COLO829 (cell line): ENCODE measurements at regions not wholly inside any gene's neighbourhood (a gene's known extent, or its start where the extent isn't known, plus 50 kb on each side); places are given as distances from the start of the nearest gene placed in this dataset.

Experiments
- DNase-seq: peaks from one replicate; pipeline ENCODE4 v3.0.0; 2012; ENCODE audit warnings: low spot score

- DNase-seq: no peak
Measured at GRCh38 chr7:110573862-110574528, 516.9 kb upstream of the LRRN3 start.

GRCh38 chr7:110587294-110587693 lies 503.6 kb upstream of the LRRN3 start:
- DNase-seq: no peak

- DNase-seq: no peak
Measured at GRCh38 chr7:110590415-110590814, 500.5 kb upstream of the LRRN3 start.

GRCh38 chr7:110591341-110591740 lies 499.6 kb upstream of the LRRN3 start:
- DNase-seq: no peak

DNA sequence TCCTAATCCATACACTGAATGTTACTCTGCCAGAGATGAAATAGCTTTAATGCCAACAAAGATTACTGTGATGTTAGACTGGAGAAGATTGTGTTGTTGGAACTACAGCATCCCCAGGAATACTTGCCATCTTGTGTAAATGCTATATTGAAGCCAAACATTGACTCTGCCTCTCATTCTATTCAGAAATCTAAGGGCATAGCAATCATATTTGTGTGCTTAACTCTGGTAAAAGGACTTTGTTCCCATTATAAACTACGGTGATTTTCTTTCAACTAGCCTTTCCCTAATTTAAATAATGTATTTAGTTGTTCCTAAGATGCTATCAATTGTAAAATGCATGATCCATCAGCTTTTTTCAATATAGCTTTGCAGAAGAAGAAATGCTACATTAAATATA lies 498.4 kb upstream of the LRRN3 start:
- no peak for DNase-seq

DNA sequence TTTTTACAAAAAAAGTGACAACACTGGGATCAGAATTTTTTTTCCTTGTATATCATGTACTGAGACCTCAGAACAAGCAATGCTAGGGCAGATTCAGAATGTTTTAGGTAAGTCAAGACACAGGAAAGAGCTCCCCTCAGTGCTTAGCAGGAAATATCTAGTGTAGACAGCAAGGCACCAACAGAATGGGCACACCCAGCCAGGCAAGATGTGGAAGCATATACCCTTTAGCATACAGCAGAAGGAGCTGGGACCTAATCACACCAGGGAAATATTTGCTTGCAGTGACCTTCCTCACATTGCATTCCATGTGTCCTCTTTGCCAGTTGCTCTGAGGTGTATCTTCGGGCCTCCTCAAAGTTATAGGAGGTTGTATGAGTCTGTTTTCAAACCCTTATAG lies 497.6 kb upstream of the LRRN3 start:
- no peak for DNase-seq

- no peak for DNase-seq
Measured at GRCh38 chr7:110595694-110596093, 495.2 kb upstream of the LRRN3 start.

GRCh38 chr7:110600956-110601355 lies 490.0 kb upstream of the LRRN3 start:
- DNase-seq: no peak

DNA sequence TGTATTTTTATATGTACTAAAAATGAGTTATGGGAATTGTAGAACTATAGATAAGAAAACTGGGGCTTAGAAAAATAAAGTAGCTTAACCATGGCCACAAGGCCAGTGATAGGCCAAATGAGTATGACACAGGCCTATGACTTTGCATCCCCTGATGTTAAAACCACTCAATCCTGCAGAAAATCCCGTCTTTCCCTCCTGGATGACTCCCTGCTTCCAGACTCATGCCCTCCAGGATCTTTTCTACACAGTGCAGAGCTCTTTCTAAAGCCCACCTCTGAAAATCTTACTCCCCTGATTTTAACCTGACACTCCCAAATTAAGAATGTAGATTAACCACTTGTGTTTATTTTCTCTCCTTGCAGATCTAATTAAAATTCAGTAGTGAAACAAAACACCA lies 489.2 kb upstream of the LRRN3 start:
- no peak for DNase-seq

GRCh38 chr7:110604206-110604605 lies 486.7 kb upstream of the LRRN3 start:
- DNase-seq: no peak

- no peak for DNase-seq
Measured at GRCh38 chr7:110604885-110605284, 486.0 kb upstream of the LRRN3 start.

DNA sequence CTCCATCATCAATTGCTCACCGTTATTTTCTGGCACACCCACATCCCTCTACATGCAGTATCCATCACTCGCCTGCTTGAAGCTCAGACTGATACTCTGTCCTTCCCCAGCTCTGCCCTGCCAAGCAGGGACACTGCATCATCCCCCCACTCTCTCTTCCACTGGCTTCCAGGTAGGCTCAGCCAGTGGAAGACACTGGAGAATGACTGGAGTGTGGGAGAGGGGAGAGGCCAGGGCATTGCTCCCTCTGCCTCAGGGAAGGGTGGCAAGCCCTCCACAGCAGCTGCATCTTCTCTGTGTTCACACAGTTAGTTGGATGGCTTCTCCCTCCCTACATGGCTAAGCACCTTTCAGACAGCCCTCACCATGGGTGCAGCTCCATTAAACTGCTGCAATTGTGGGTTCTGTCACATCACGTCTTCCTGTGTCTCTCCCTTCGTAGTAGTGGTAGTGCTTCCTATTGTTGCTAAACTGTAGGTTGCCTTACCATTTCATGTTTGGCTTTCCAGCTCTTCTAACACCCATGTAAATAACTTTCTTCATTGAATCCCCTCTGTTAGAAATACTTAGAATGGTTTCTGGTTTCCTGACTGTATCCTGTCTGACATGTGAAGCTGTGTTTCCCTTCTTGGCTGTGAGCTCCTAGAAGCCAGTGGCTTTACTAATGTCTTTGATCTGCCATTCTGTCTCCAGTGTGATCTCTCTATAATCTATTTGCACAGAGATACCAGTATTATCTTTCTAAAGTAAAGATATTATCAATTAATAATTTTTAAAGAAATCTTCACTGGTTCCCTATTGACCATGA lies 483.7 kb upstream of the LRRN3 start:
- no peak for DNase-seq

DNA sequence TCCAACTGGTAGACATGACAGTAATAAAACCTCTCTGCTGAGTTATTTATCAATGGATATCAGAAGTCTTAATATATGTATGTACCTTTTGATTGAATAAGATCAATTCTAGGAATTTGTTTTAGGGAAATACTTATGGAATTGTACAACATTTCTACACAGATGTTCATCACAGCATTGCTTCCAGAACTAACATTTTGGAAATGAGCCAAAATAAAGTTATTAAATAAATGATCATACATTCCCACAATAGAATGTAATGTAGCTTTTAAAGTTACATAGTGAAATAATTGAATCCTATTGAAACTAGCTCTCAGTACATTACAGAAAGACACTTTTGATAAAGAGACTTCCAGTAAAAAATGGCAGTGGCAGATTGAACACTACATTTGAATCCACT lies 481.6 kb upstream of the LRRN3 start:
- DNase-seq: no peak

DNA sequence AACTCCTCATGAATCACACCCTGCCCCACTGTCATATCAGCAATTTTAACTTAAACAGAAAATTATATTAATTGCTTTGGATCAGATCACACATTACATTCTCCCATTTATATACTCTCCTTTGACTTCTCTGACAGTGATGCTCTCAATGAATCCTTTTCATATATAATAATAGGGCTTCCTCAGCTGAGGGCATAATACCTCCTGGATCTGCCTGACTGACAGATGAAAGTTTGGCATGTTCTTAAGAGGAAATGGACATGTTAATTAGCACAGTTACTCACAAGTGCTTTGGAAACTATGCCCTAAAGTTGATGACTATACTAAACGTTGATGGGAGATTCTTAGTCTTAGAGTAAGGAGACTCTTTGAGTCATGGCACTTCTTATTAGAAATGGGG lies 478.2 kb upstream of the LRRN3 start:
- no peak for DNase-seq
